ENCODE measurements at regions not wholly inside any gene's neighbourhood (a gene's known extent, or its start where the extent isn't known, plus 50 kb on each side); places are given as distances from the start of the nearest gene placed in this dataset.

DNA sequence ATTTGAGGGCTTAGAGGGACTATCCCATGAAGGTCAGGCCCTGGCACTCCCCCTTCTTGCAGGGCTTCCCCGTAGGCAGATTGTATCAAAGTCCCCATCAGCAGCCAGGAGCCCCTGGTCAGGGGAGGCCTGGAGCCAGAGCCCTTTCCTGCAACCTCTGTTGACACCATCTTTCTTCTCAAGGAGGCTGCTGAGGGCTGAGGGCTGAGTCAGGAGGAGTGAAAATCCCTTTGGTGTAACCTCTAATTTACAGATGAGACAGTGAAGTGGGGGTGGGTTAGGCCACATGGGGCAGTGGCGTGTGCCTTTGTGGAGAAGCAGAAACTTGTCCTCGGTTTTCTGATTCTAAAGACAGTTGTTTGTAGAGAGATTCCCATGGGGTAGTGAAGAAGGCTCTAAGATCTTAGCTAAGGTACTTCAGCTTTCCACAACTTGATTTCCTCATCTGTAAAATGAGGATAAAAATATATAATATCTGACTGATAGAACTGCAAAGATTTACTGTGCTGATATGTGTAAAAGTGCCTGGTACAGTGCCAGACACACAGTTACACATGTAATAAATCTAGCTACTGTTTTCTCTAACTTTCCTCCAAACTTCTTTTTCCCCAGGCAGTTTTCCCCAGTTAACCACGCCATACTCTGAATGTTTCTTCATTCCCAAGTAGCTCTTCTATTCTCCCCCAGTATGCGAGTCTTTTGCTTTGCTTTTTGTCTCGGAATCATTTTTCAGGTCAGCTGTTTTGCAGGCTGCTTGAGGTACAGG lies 249.4 kb upstream of the TPM1 start:
- intact Hi-C loops (cut with micrococcal nuclease): loop anchor here (10.0 kb wide), 1 partner anchor 1158 kb away; no protein-coding TSS in a partner anchor

- intact Hi-C loops (cut with micrococcal nuclease): loop anchor here (10.0 kb wide), 1 partner anchor 1159 kb away; no protein-coding TSS in a partner anchor
Observed at GRCh38 chr15:62793752-62794144, 248.8 kb upstream of the TPM1 start.

GRCh38 chr15:62795171-62795570 lies 247.4 kb upstream of the TPM1 start:
- intact Hi-C loops (cut with micrococcal nuclease): loop anchor here (10.0 kb wide), 1 partner anchor 1160 kb away; no protein-coding TSS in a partner anchor

GRCh38 chr15:62795700-62796695 lies 246.5 kb upstream of the TPM1 start:
- intact Hi-C loops (cut with micrococcal nuclease): loop anchor here (10.0 kb wide), 1 partner anchor 1161 kb away; no protein-coding TSS in a partner anchor

GRCh38 chr15:62797171-62797570 lies 245.4 kb upstream of the TPM1 start:
- intact Hi-C loops (cut with micrococcal nuclease): loop anchor here (10.0 kb wide), 1 partner anchor 1162 kb away; no protein-coding TSS in a partner anchor

DNA sequence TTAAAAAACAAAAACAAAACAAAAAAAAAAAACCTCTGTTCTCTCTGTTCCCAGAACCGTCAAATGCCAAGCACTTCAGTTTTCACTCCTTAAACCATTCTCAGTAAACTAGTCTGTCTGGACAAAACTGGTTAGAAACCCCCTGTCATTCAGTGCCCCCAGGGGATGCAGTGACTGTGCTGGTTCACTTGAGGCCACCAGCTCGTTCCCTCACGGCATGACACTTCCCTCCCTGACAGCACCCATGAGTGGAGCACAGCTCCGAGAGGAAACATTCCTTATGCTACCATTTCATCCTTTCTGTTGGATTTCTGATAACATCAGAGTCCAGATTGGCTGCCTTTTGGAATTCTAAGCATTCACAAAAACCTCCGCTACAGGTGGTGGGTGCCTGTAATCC lies 244.0 kb upstream of the TPM1 start:
- intact Hi-C loops (cut with micrococcal nuclease): loop anchor here (10.0 kb wide), 1 partner anchor 1164 kb away; no protein-coding TSS in a partner anchor

GRCh38 chr15:62799037-62799436 lies 243.5 kb upstream of the TPM1 start:
- intact Hi-C loops (cut with micrococcal nuclease): loop anchor here (10.0 kb wide), 1 partner anchor 1164 kb away; no protein-coding TSS in a partner anchor

- intact Hi-C loops (cut with micrococcal nuclease): loop anchor here (10.0 kb wide), 1 partner anchor 1165 kb away; no protein-coding TSS in a partner anchor
Observed at GRCh38 chr15:62799919-62800318, 242.6 kb upstream of the TPM1 start.

DNA sequence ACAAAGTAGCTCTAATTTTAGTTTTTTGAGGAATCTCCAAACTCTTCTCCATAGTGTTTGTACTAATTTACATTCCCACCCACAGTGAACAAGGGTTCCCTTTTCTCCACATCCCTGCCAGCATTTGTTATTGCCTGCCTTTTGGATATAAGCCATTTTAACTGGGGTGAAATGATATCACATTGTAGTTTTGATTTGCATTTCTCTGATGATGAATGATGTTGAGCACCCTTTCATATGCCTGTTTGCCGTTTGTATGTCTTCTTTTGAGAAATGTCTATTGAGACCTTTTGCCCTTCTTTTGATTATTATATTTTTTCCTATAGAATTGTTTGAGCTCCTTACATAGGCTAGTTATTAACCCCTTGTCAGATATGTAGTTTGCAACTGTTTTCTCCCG lies 239.9 kb upstream of the TPM1 start:
- intact Hi-C loops (cut with micrococcal nuclease): no loop called here

GRCh38 chr15:62803856-62804400 lies 238.6 kb upstream of the TPM1 start:
- intact Hi-C loops (cut with micrococcal nuclease): no loop called here

GRCh38 chr15:62805502-62805901 lies 237.0 kb upstream of the TPM1 start:
- intact Hi-C loops (cut with micrococcal nuclease): no loop called here

DNA sequence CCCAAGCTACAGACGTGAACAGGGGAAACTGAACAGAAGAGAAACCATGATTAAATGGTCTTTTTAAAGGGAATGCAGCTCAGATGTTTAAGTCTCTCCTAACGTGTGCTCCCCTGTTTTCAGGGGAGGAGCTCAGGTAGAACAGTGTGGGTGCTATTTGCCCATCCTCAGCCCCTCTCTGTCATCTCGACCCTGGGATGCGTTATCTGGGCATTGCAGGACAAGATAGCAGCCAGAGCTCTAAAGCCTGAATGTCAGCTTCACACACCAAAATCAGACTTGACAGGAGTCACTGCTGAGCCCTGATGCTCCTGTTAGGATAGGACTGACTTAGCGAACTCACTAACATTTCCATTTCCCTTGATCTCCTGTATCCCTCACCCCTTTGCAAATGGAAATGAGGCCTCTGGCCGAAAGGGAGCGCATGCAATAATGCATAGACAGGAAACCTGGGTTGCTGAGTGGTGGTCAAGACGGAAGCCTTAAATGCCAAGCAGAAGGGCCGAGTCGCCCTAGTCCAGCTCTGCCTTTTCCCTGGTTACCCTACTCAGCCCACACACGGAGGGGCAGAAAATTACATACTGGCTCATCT lies 234.9 kb upstream of the TPM1 start:
- intact Hi-C loops (cut with micrococcal nuclease): no loop called here

- intact Hi-C loops (cut with micrococcal nuclease): no loop called here
Observed at GRCh38 chr15:62809115-62809967, 233.2 kb upstream of the TPM1 start.

DNA sequence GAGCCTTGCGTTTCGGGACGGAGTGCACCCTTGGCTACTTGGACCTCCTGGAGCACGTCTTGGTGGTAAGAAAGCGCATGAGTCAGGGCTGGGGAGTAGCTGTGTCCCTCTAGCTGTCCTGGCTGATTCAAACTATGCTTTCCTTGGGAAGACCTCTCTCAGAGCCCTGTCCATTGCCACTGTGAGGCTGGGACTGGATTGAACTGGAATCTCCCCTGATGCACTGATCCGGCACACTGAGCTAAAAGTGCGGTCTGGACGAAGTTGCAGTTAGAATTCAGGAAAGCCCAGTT lies 232.6 kb upstream of the TPM1 start:
- intact Hi-C loops (cut with micrococcal nuclease): no loop called here

- intact Hi-C loops (cut with micrococcal nuclease): no loop called here
Observed at GRCh38 chr15:62812515-62812835, 230.1 kb upstream of the TPM1 start.

DNA sequence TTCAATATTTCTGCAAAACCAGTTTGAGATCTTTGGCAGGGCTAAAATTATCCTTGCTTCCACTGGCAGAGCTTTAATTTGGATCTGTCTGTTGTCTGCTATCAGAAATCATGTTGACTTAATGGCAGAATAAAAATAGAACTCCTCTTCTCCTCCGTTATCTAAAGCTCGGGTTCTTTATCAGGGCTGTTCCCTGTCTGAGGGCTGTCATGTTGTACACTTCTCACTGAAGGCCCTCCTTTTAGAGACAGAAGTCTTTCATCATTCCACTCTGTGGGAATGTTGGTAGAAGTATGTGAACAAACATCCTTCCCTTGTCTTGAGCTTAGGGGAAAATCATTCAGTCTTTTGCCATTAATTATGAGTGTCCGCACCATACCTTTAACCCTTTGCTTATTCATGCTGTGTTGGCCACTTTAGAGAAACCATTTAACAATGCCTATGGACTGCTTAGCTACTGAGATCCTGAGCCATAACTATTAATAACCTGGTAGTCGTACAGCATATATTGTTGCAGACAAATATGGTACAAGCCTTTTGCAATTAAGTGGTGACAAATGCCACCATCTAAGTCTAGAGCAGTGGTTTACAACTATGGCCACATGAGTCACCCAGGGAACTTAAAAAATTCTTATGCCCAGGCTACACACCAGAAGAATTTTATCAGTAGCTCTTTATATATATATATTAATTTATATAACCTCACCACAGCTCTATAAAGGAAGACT lies 226.0 kb upstream of the TPM1 start:
- intact Hi-C loops (cut with micrococcal nuclease): no loop called here

DNA sequence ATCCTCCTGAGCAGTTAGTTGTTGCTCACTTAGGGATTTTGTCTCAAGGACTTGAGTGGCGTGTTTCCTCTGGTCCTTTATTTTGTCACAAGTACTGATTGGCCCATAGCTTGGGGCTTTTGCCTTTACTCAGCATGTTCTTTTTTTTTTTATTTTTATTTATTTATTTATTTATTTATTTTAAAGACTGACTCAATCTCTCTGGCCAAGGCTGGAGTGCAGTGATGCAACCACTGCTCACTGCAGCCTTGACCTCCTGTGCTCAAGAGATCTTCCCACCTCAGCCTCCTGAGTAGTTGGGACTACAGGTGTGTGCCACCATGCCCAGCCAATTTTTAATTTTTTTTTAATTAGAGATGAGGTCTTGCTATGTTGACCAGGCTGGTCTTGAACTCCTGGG lies 223.9 kb upstream of the TPM1 start:
- intact Hi-C loops (cut with micrococcal nuclease): no loop called here

GRCh38 chr15:62821384-62822131 lies 221.0 kb upstream of the TPM1 start:
- intact Hi-C loops (cut with micrococcal nuclease): no loop called here

DNA sequence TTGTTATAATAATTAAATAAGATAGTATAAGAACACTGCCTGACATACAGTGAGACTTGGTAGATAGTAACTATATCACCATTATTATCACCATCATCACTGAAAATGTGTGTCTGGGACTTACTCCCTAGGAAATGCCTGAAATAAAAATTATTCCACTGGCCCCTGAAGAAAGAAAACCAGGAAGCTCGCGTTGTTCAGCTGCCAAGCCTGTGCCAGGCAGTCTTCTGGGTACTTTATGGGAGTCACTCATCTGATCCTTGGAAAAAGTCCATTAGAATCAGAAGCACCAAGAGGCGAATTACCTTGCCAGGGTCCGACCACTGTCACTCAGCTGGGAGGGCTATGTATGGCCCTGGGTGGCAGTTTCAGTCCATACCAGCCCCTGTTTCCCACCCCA lies 220.3 kb upstream of the TPM1 start:
- intact Hi-C loops (cut with micrococcal nuclease): no loop called here
